ENCODE measurements at regions not wholly inside any gene's neighbourhood (a gene's known extent, or its start where the extent isn't known, plus 50 kb on each side); places are given as distances from the start of the nearest gene placed in this dataset.
"Not testable (repeated sequence)": the region's sequence is repeated elsewhere in the genome, so short reads cannot be mapped to it uniquely, and the experiment has no call there.

- TF ChIP-seq, protein P1, sequence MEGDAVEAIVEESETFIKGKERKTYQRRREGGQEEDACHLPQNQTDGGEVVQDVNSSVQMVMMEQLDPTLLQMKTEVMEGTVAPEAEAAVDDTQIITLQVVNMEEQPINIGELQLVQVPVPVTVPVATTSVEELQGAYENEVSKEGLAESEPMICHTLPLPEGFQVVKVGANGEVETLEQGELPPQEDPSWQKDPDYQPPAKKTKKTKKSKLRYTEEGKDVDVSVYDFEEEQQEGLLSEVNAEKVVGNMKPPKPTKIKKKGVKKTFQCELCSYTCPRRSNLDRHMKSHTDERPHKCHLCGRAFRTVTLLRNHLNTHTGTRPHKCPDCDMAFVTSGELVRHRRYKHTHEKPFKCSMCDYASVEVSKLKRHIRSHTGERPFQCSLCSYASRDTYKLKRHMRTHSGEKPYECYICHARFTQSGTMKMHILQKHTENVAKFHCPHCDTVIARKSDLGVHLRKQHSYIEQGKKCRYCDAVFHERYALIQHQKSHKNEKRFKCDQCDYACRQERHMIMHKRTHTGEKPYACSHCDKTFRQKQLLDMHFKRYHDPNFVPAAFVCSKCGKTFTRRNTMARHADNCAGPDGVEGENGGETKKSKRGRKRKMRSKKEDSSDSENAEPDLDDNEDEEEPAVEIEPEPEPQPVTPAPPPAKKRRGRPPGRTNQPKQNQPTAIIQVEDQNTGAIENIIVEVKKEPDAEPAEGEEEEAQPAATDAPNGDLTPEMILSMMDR (conservative IDR thresholded peaks at IDR 0.05; ENCODE audit: low read depth, low read length) = not testable (repeated sequence)
- not testable (repeated sequence) for TF ChIP-seq RAD21 (IDR thresholded peaks at IDR 0.05; ENCODE audit: low read length); MXI1 (IDR thresholded peaks at IDR 0.05; ENCODE audit: borderline replicate concordance, low read depth, low read length); RFX5 (IDR thresholded peaks at IDR 0.05; ENCODE audit: low read depth, low read length); POLR2A (IDR thresholded peaks at IDR 0.05; ENCODE audit: low read depth, low read length); MAZ (IDR thresholded peaks at IDR 0.05; ENCODE audit: borderline replicate concordance, low read depth, low read length)
Measured at GRCh38 chr5:104546871-104547270, 984.3 kb upstream of the NUDT12 start.

Measured in IMR-90 (cell line).